Upper lobe of left lung (tissue), 6 donors: ENCODE measurements at regions not wholly inside any gene's neighbourhood (a gene's known extent, or its start where the extent isn't known, plus 50 kb on each side); places are given as distances from the start of the nearest gene placed in this dataset.

Source experiments
- ATAC-seq, 2 donors: fragments of 200-7000 bp; cut with Tn5 transposase; one replicate each; pipeline ENCODE4 v1.9.1; 2022; ENCODE audit warnings: mild to moderate bottlenecking in 2 of 2, moderate library complexity in 2 of 2; ENCODE audit not compliant: low FRiP score in 2 of 2
- DNase-seq, 2 donors: peaks; one replicate each; pipeline ENCODE4 v3.0.0-alpha.2; 2019 to 2020
- H3K27ac ChIP-seq, 4 donors: fragments of 200-600 bp; sonication (generic); one replicate each; pipeline ENCODE4 v1.5.1; 2016 to 2019
- H3K27me3 ChIP-seq, 4 donors: fragments of 200-600 bp; sonication (generic); one replicate each; pipeline ENCODE4 v1.5.1; 2017 to 2019
- H3K36me3 ChIP-seq, 4 donors: fragments of 200-600 bp; sonication (generic); one replicate each; pipeline ENCODE4 v1.5.1; 2016 to 2019
- H3K4me1 ChIP-seq, 4 donors: fragments of 200-600 bp; sonication (generic); one replicate each; pipeline ENCODE4 v1.5.1; 2018 to 2019
- H3K4me3 ChIP-seq, 4 donors: fragments of 200-600 bp; sonication (generic); one replicate each; pipeline ENCODE4 v1.5.1; 2017 to 2019; ENCODE audit warnings: mild to moderate bottlenecking in 2 of 4, moderate library complexity in 1 of 4
- H3K9me3 ChIP-seq, 4 donors: fragments of 200-600 bp; sonication (generic); one replicate each; pipeline ENCODE4 v1.5.1; 2018 to 2019
- CTCF ChIP-seq, 6 experiments: fragments of 450-650 bp in 4 of 6; fragments of 200-600 bp in 2 of 6; sonication (generic) in 2 of 6; IDR thresholded peaks; one replicate each; pipeline ENCODE4 v1.5.1; 2016 to 2019; ENCODE audit warnings: antibody characterized with exemption in 6 of 6
- EP300 ChIP-seq, 4 donors: sonication (generic); formaldehyde crosslinking; IDR thresholded peaks; one replicate each; pipeline ENCODE4 v1.5.1; 2017; ENCODE audit warnings: antibody characterized with exemption in 4 of 4, control low read depth in 2 of 4
- POLR2A ChIP-seq, 4 donors: fragments of 450-650 bp; IDR thresholded peaks; one replicate each; pipeline ENCODE4 v1.5.1; 2016 to 2017; ENCODE audit warnings: antibody characterized with exemption in 4 of 4, mild to moderate bottlenecking in 2 of 4
- POLR2AphosphoS5 ChIP-seq, 2 donors: sonication (generic); formaldehyde crosslinking; IDR thresholded peaks; one replicate each; pipeline ENCODE4 v1.5.1; 2017; ENCODE audit warnings: antibody characterized with exemption in 2 of 2
- WGBS, 2 donors: methylation state at CpG; one replicate each; pipeline ENCODE4 v1.1.5; 2017 to 2018; 5-methylcytosine and 5-hydroxymethylcytosine counted together
- donor health status: DM: no; HTN: no; CAD: no; lungs with moderate emphysema.
- donor health status: DM: no; HTN: yes; CAD: no; lungs with severe emphysema.

- H3K36me3 ChIP-seq, result no peaks in the 10 kb centered on the region
- WGBS, 2 donors, result 77 to 91% methylated on average over 2 of the region's 2 CpGs
- H3K27ac ChIP-seq, result no peak overlapping the region
- TF ChIP-seq CTCF (IDR thresholded peaks at IDR 0.05) (no peak), EP300 (IDR thresholded peaks at IDR 0.05) (no peak), POLR2A (IDR thresholded peaks at IDR 0.05) (no peak), POLR2AphosphoS5 (IDR thresholded peaks at IDR 0.05) (no peak)
- H3K4me3 ChIP-seq, result no peak overlapping the region
- no peak for DNase-seq
- no peaks in the 10 kb centered on the region for H3K4me1 ChIP-seq
- no peaks in the 10 kb centered on the region for H3K9me3 ChIP-seq
- no peaks in the 10 kb centered on the region for H3K27me3 ChIP-seq
- no peak for ATAC-seq
Observed at GRCh38 chr5:97635553-97635952, 452.5 kb upstream of the RIOK2 start.

GRCh38 chr5:97636766-97637165 lies 453.7 kb upstream of the RIOK2 start:
- no peaks in the 10 kb centered on the region for H3K27me3 ChIP-seq
- no peaks in the 10 kb centered on the region for H3K9me3 ChIP-seq
- no peak overlapping the region for H3K27ac ChIP-seq
- H3K4me3 ChIP-seq, result no peak overlapping the region
- H3K36me3 ChIP-seq, result no peaks in the 10 kb centered on the region
- TF ChIP-seq CTCF (IDR thresholded peaks at IDR 0.05) (no peak), EP300 (IDR thresholded peaks at IDR 0.05) (no peak), POLR2A (IDR thresholded peaks at IDR 0.05) (no peak), POLR2AphosphoS5 (IDR thresholded peaks at IDR 0.05) (no peak)
- no peak for DNase-seq
- no peak for ATAC-seq
- H3K4me1 ChIP-seq, result no peaks in the 10 kb centered on the region
- 81 to 88% methylated on average over 4 of the region's 4 CpGs for WGBS, 2 donors

GRCh38 chr5:97641081-97641480 lies 458.0 kb upstream of the RIOK2 start:
- no peak for ATAC-seq
- TF ChIP-seq POLR2AphosphoS5 (IDR thresholded peaks at IDR 0.05), result no peak
- no peak for TF ChIP-seq EP300 (IDR thresholded peaks at IDR 0.05)
- no peak for TF ChIP-seq CTCF (IDR thresholded peaks at IDR 0.05)
- no peak for TF ChIP-seq POLR2A (IDR thresholded peaks at IDR 0.05)
- no peaks in the 10 kb centered on the region for H3K27me3 ChIP-seq

GRCh38 chr5:97644206-97644605 lies 461.2 kb upstream of the RIOK2 start:
- Histone ChIP-seq H3K27me3 (no peaks in the 10 kb centered on the region), H3K9me3 (peaks cover 0 to 2% (median 0%) of the 10 kb centered on the region in 4 donors), H3K27ac (no peak overlapping the region), H3K4me1 (no peaks in the 10 kb centered on the region), H3K4me3 (no peak overlapping the region), H3K36me3 (no peaks in the 10 kb centered on the region)
- ATAC-seq (no peak), DNase-seq (no peak)
- no peak for TF ChIP-seq POLR2AphosphoS5 (IDR thresholded peaks at IDR 0.05)
- no peak for TF ChIP-seq POLR2A (IDR thresholded peaks at IDR 0.05)
- TF ChIP-seq EP300 (IDR thresholded peaks at IDR 0.05), result no peak
- no peak for TF ChIP-seq CTCF (IDR thresholded peaks at IDR 0.05)

More at GRCh38 chr5:97641081-97641480, 458.0 kb upstream of the RIOK2 start:
- DNase-seq, result no peak
- H3K36me3 ChIP-seq, result no peaks in the 10 kb centered on the region
- no peak overlapping the region for H3K4me3 ChIP-seq
- no peaks in the 10 kb centered on the region for H3K4me1 ChIP-seq
- H3K27ac ChIP-seq, result no peak overlapping the region
- 73 to 92% methylated on average over 1 of the region's 1 CpG for WGBS, 2 donors
- H3K9me3 ChIP-seq, result peaks cover 0 to 2% (median 0%) of the 10 kb centered on the region in 4 donors

- Histone ChIP-seq H3K4me1 (no peaks in the 10 kb centered on the region), H3K27ac (no peak overlapping the region), H3K27me3 (no peaks in the 10 kb centered on the region), H3K36me3 (no peaks in the 10 kb centered on the region), H3K4me3 (no peak overlapping the region), H3K9me3 (peaks cover 0 to 2% (median 0%) of the 10 kb centered on the region in 4 donors)
- ATAC-seq (no peak), DNase-seq (no peak)
- no peak for TF ChIP-seq CTCF (IDR thresholded peaks at IDR 0.05)
- TF ChIP-seq EP300 (IDR thresholded peaks at IDR 0.05), result no peak
- no peak for TF ChIP-seq POLR2A (IDR thresholded peaks at IDR 0.05)
- no peak for TF ChIP-seq POLR2AphosphoS5 (IDR thresholded peaks at IDR 0.05)
- 82 to 85% methylated on average over 2 of the region's 2 CpGs for WGBS, 2 donors
Observed at GRCh38 chr5:97644896-97645295, 461.8 kb upstream of the RIOK2 start.
